Mesendoderm (in vitro differentiated cells): ENCODE measurements at regions not wholly inside any gene's neighbourhood (a gene's known extent, or its start where the extent isn't known, plus 50 kb on each side); places are given as distances from the start of the nearest gene placed in this dataset.

Experiments used
- DNase-seq: peaks from one replicate; pipeline ENCODE4 v3.0.0; 2013
- H2AK5ac ChIP-seq: 2 replicates; pipeline ENCODE4 v1.6.1; 2013; ENCODE audit warnings: low read length, inconsistent platforms
- H2BK120ac ChIP-seq: 2 replicates; pipeline ENCODE4 v1.6.1; 2013; ENCODE audit warnings: low read depth, mild to moderate bottlenecking, low read length, moderate library complexity, mixed read lengths
- H2BK15ac ChIP-seq: replicated peaks from 2 replicates; pipeline ENCODE4 v1.6.1; 2013; ENCODE audit warnings: low read depth, mild to moderate bottlenecking, moderate library complexity
- H2BK5ac ChIP-seq: 2 replicates; pipeline ENCODE4 v1.6.1; 2013; ENCODE audit warnings: low read length, inconsistent platforms
- H3K18ac ChIP-seq: 2 replicates; pipeline ENCODE4 v1.6.1; 2013; ENCODE audit warnings: mild to moderate bottlenecking, low read length, mixed read lengths
- H3K23ac ChIP-seq: one replicate; pipeline ENCODE4 v1.6.1; 2013; ENCODE audit warnings: low read length
- H3K27ac ChIP-seq: 2 replicates; pipeline ENCODE4 v1.5.1; 2013; ENCODE audit warnings: low read depth, mild to moderate bottlenecking, inconsistent platforms, low read length, moderate library complexity
- H3K27me3 ChIP-seq: 2 replicates; pipeline ENCODE4 v1.6.1; 2013; ENCODE audit warnings: low read length, control low read depth, mild to moderate bottlenecking, inconsistent platforms; ENCODE audit not compliant: insufficient read depth, poor library complexity
- H3K36me3 ChIP-seq: 2 replicates; pipeline ENCODE4 v1.6.1; 2013; ENCODE audit warnings: low read length, inconsistent platforms; ENCODE audit not compliant: control insufficient read depth, insufficient read depth
- H3K4ac ChIP-seq: one replicate; pipeline ENCODE4 v1.6.1; 2013; ENCODE audit warnings: low read depth, mild to moderate bottlenecking, low read length, moderate library complexity
- H3K4me1 ChIP-seq: 2 replicates; pipeline ENCODE4 v1.6.1; 2013; ENCODE audit warnings: low read depth, low read length, inconsistent platforms; ENCODE audit not compliant: control insufficient read depth
- H3K4me2 ChIP-seq: 2 replicates; pipeline ENCODE4 v1.6.1; 2013; ENCODE audit warnings: low read length
- H3K4me3 ChIP-seq: 2 replicates; pipeline ENCODE4 v1.5.1; 2013; ENCODE audit warnings: mild to moderate bottlenecking, low read length
- H3K56ac ChIP-seq: one replicate; pipeline ENCODE4 v1.6.1; 2013; ENCODE audit warnings: low read length
- H3K79me1 ChIP-seq: 2 replicates; pipeline ENCODE4 v1.6.1; 2013; ENCODE audit warnings: low read length, inconsistent platforms
- H3K79me2 ChIP-seq: 2 replicates; pipeline ENCODE4 v1.6.1; 2013; ENCODE audit warnings: mild to moderate bottlenecking, low read length; ENCODE audit not compliant: control insufficient read depth, insufficient read depth
- H3K9ac ChIP-seq: 2 replicates; pipeline ENCODE4 v1.6.1; 2013; ENCODE audit warnings: low read length, inconsistent platforms
- H4K5ac ChIP-seq: one replicate; pipeline ENCODE4 v1.6.1; 2013; ENCODE audit warnings: low read length
- H4K8ac ChIP-seq: one replicate; pipeline ENCODE4 v1.6.1; 2013; ENCODE audit warnings: low read depth, mild to moderate bottlenecking, control low read depth, low read length, moderate library complexity
- WGBS: extraction: QIAGEN DNeasy Blood & Tissue Kit; methylation state at CpG from one replicate; pipeline ENCODE4 v1.1.7; 2013; ENCODE audit warnings: low lambda C conversion rate, missing lambda C conversion rate; ENCODE audit not compliant: insufficient coverage; ENCODE audit errors: extremely low coverage; 5-methylcytosine and 5-hydroxymethylcytosine counted together

DNA sequence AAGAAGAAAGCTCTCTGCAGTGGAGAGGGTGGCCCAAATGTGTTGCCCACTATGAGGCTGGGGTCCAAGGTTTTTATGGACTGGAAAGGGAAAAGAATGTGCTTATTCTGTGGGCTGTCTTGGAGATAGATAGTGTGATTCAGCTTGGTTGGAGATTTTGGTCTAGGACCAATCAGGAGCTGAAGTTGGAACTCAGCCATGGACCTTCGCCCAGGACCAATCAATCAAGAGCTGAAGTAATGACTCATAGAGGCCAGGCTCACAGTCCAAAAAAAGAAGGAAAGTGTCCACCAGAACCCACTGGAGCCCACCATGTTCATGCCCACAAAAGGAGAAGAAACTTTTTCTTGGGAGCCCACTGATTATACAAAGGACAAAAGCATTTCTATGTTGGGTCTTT lies 369.5 kb downstream of the UBE2NL start:
- Histone ChIP-seq H4K8ac (no peak overlapping the region), H3K79me1 (no peaks in the 10 kb centered on the region), H3K4me1 (no peaks in the 10 kb centered on the region), H4K5ac (no peak overlapping the region), H3K27ac (no peak overlapping the region), H3K9ac (no peak overlapping the region), H3K18ac (no peak overlapping the region), H2BK15ac (no peak overlapping the region), H3K4me2 (no peak overlapping the region), H2BK5ac (no peak overlapping the region), H3K4me3 (no peak overlapping the region), H2BK120ac (no peak overlapping the region), H2AK5ac (no peak overlapping the region), H3K27me3 (no peaks in the 10 kb centered on the region), H3K79me2 (no peaks in the 10 kb centered on the region), H3K23ac (no peak overlapping the region), H3K36me3 (no peaks in the 10 kb centered on the region), H3K56ac (no peak overlapping the region), H3K4ac (no peak overlapping the region)
- no CpG with 5 or more reads among the region's 1 CpG for WGBS
- no peak for DNase-seq

GRCh38 chrX:144259054-144259453 lies 375.2 kb downstream of the UBE2NL start:
- Histone ChIP-seq H3K4me3 (no peak overlapping the region), H2AK5ac (no peak overlapping the region), H4K5ac (no peak overlapping the region), H2BK5ac (no peak overlapping the region), H4K8ac (no peak overlapping the region), H3K23ac (no peak overlapping the region), H3K9ac (no peak overlapping the region), H3K27me3 (no peaks in the 10 kb centered on the region), H2BK120ac (no peak overlapping the region), H3K4ac (no peak overlapping the region), H3K56ac (no peak overlapping the region), H3K79me1 (no peaks in the 10 kb centered on the region), H3K4me1 (no peaks in the 10 kb centered on the region), H3K27ac (no peak overlapping the region), H3K4me2 (no peak overlapping the region), H3K79me2 (no peaks in the 10 kb centered on the region), H3K36me3 (no peaks in the 10 kb centered on the region), H3K18ac (no peak overlapping the region), H2BK15ac (no peak overlapping the region)
- no CpG with 5 or more reads among the region's 3 CpGs for WGBS
- no peak for DNase-seq

- Histone ChIP-seq H3K9ac (no peak overlapping the region), H2BK120ac (no peak overlapping the region), H3K79me1 (no peaks in the 10 kb centered on the region), H4K5ac (no peak overlapping the region), H3K56ac (no peak overlapping the region), H2BK5ac (no peak overlapping the region), H3K4ac (no peak overlapping the region), H3K27me3 (no peaks in the 10 kb centered on the region), H2AK5ac (no peak overlapping the region), H3K36me3 (no peaks in the 10 kb centered on the region), H2BK15ac (no peak overlapping the region), H3K79me2 (no peaks in the 10 kb centered on the region), H4K8ac (no peak overlapping the region), H3K4me1 (no peaks in the 10 kb centered on the region), H3K4me3 (no peak overlapping the region), H3K18ac (no peak overlapping the region), H3K4me2 (no peak overlapping the region), H3K23ac (no peak overlapping the region), H3K27ac (no peak overlapping the region)
- no peak for DNase-seq
- WGBS: no CpG with 5 or more reads among the region's 1 CpG
Observed at GRCh38 chrX:144265641-144266040, 381.8 kb downstream of the UBE2NL start.

GRCh38 chrX:144275367-144275766 lies 391.5 kb downstream of the UBE2NL start:
- H3K18ac ChIP-seq: no peak overlapping the region
- H3K4me2 ChIP-seq: no peak overlapping the region
- H3K79me2 ChIP-seq: no peaks in the 10 kb centered on the region
- no peak overlapping the region for H3K27ac ChIP-seq
- H3K23ac ChIP-seq: no peak overlapping the region
- no CpG with 5 or more reads among the region's 3 CpGs for WGBS
- H2AK5ac ChIP-seq: no peak overlapping the region
- no peaks in the 10 kb centered on the region for H3K4me1 ChIP-seq
- H4K5ac ChIP-seq: no peak overlapping the region
- no peak overlapping the region for H3K4me3 ChIP-seq
- H2BK5ac ChIP-seq: no peak overlapping the region
- H3K79me1 ChIP-seq: no peaks in the 10 kb centered on the region
- H3K27me3 ChIP-seq: no peaks in the 10 kb centered on the region
- no peaks in the 10 kb centered on the region for H3K36me3 ChIP-seq
- no peak overlapping the region for H2BK120ac ChIP-seq
- no peak overlapping the region for H3K4ac ChIP-seq
- H4K8ac ChIP-seq: no peak overlapping the region
- H3K9ac ChIP-seq: no peak overlapping the region
- no peak for DNase-seq
- no peak overlapping the region for H2BK15ac ChIP-seq
- H3K56ac ChIP-seq: no peak overlapping the region

DNA sequence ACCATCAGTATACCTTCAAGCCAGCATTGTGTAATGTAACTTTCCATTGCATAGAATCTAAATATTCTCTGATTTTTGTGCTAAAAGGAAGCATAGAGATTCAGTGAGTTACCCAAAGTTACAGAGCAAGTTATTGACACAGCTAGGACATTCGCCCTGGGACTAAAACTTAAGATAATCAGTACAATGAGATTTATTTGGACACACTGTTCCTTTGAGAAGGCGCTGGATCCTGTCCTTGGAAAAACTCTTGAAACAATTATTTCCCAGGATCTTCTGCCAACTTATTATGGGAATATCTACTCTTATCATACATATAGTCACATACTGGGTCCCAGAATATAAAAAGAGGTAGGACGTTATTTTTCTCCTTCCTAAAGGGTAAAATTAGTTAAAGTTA lies 392.0 kb downstream of the UBE2NL start:
- H3K79me2 ChIP-seq: no peaks in the 10 kb centered on the region
- no peak for DNase-seq
- no CpG with 5 or more reads among the region's 3 CpGs for WGBS
- no peak overlapping the region for H3K18ac ChIP-seq
- no peak overlapping the region for H2BK120ac ChIP-seq
- H3K27ac ChIP-seq: no peak overlapping the region
- no peak overlapping the region for H3K9ac ChIP-seq
- H4K8ac ChIP-seq: no peak overlapping the region
- no peak overlapping the region for H3K23ac ChIP-seq
- H2BK5ac ChIP-seq: no peak overlapping the region
- no peak overlapping the region for H3K4me2 ChIP-seq
- no peaks in the 10 kb centered on the region for H3K36me3 ChIP-seq
- H2BK15ac ChIP-seq: no peak overlapping the region
- no peak overlapping the region for H3K4me3 ChIP-seq
- H3K79me1 ChIP-seq: no peaks in the 10 kb centered on the region
- no peaks in the 10 kb centered on the region for H3K27me3 ChIP-seq
- H3K56ac ChIP-seq: no peak overlapping the region
- no peak overlapping the region for H2AK5ac ChIP-seq
- no peaks in the 10 kb centered on the region for H3K4me1 ChIP-seq
- H3K4ac ChIP-seq: no peak overlapping the region
- no peak overlapping the region for H4K5ac ChIP-seq

- DNase-seq: no peak
- Histone ChIP-seq H3K9ac (no peak overlapping the region), H2BK120ac (no peak overlapping the region), H3K27ac (no peak overlapping the region), H3K4me2 (no peak overlapping the region), H3K56ac (no peak overlapping the region), H2BK15ac (no peak overlapping the region), H3K4me1 (no peaks in the 10 kb centered on the region), H3K36me3 (no peaks in the 10 kb centered on the region), H3K79me1 (no peaks in the 10 kb centered on the region), H4K5ac (no peak overlapping the region), H3K23ac (no peak overlapping the region), H2BK5ac (no peak overlapping the region), H3K27me3 (no peaks in the 10 kb centered on the region), H3K79me2 (no peaks in the 10 kb centered on the region), H4K8ac (no peak overlapping the region), H3K4me3 (no peak overlapping the region), H3K18ac (no peak overlapping the region), H3K4ac (no peak overlapping the region), H2AK5ac (no peak overlapping the region)
- WGBS: no CpG with 5 or more reads among the region's 2 CpGs
Observed at GRCh38 chrX:144293229-144293628, 409.4 kb downstream of the UBE2NL start.
